ENCODE measurements at regions not wholly inside any gene's neighbourhood (a gene's known extent, or its start where the extent isn't known, plus 50 kb on each side); places are given as distances from the start of the nearest gene placed in this dataset.

DNA sequence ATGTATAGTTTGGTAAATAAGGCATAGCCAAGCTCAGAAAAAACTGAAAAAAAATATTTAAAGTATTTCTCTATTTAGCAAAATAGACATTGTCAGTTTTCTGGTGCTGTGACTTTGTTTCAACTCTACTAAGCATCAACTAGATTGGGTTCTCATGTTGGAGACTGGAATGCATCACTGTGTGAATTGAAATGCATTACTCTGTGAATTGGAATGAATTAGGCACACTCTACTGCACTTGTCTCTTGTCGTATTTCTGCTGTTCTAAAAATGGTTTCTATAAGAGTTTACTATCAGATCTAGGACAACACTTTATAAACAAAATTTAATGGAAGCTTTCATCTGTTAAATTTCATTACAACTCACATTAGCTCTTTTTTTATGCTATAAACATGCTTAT is 1772.2 kb downstream of the MAT2B start:
- Histone ChIP-seq H3K36me3 (no peaks in the 10 kb centered on the region), H3K4me3 (no peak overlapping the region), H3K27me3 (no peaks in the 10 kb centered on the region), H3K4me1 (no peaks in the 10 kb centered on the region), H3K9me3 (no peaks in the 10 kb centered on the region), H3K27ac (no peak overlapping the region)
- no peak for TF ChIP-seq CTCF (IDR thresholded peaks at IDR 0.05)
- intact Hi-C loops (cut with DNase I): no loop called here
- no peak for DNase-seq
- WGBS, 2 donors: 88 to 93% methylated on average over 1 of the region's 1 CpG
- FAIRE-seq: no peak
- ATAC-seq: no peak

- intact Hi-C loops (cut with DNase I): no loop called here
- FAIRE-seq: no peak
- WGBS, 2 donors: 91 to 100% methylated on average over 1 of the region's 1 CpG
These were observed 1777.1 kb downstream of the MAT2B start for GRCh38 chr5:165282491-165282890.

GRCh38 chr5:165286692-165287091 is 1781.3 kb downstream of the MAT2B start:
- H3K36me3 ChIP-seq: no peaks in the 10 kb centered on the region
- 66 to 78% methylated on average over 2 of the region's 2 CpGs for WGBS, 2 donors
- H3K27ac ChIP-seq: no peak overlapping the region
- no peak for TF ChIP-seq CTCF (IDR thresholded peaks at IDR 0.05)
- ATAC-seq (no peak), FAIRE-seq (no peak), DNase-seq (peak in 1 of 6 donors; percentile 18)
- H3K4me1 ChIP-seq: no peaks in the 10 kb centered on the region
- intact Hi-C loops (cut with DNase I): no loop called here
- H3K9me3 ChIP-seq: no peaks in the 10 kb centered on the region
- H3K27me3 ChIP-seq: no peaks in the 10 kb centered on the region
- H3K4me3 ChIP-seq: no peak overlapping the region

More at GRCh38 chr5:165282491-165282890, 1777.1 kb downstream of the MAT2B start:
- H3K9me3 ChIP-seq: no peaks in the 10 kb centered on the region
- H3K27ac ChIP-seq: no peak overlapping the region
- H3K27me3 ChIP-seq: no peaks in the 10 kb centered on the region
- H3K4me1 ChIP-seq: no peaks in the 10 kb centered on the region
- no peak for DNase-seq
- ATAC-seq: no peak
- H3K36me3 ChIP-seq: no peaks in the 10 kb centered on the region
- no peak for TF ChIP-seq CTCF (IDR thresholded peaks at IDR 0.05)
- H3K4me3 ChIP-seq: no peak overlapping the region

- Histone ChIP-seq H3K36me3 (no peaks in the 10 kb centered on the region), H3K4me3 (no peak overlapping the region), H3K9me3 (no peaks in the 10 kb centered on the region), H3K4me1 (no peaks in the 10 kb centered on the region), H3K27ac (no peak overlapping the region), H3K27me3 (no peaks in the 10 kb centered on the region)
- 18 to 21% methylated on average over 2 of the region's 2 CpGs for WGBS, 2 donors
- FAIRE-seq (no peak), DNase-seq (no peak), ATAC-seq (no peak)
- no peak for TF ChIP-seq CTCF (IDR thresholded peaks at IDR 0.05)
- intact Hi-C loops (cut with DNase I): no loop called here
These were observed 1785.1 kb downstream of the MAT2B start for GRCh38 chr5:165290535-165290934.

- no peak for TF ChIP-seq CTCF (IDR thresholded peaks at IDR 0.05)
- 85% methylated on average over 6 of the region's 6 CpGs for WGBS, 2 donors
- no peak overlapping the region for H3K27ac ChIP-seq
These were observed 1791.1 kb downstream of the MAT2B start for GRCh38 chr5:165296401-165297130.

More at GRCh38 chr5:165296401-165297130, 1791.1 kb downstream of the MAT2B start:
- ATAC-seq: no peak
- intact Hi-C loops (cut with DNase I): no loop called here
- Histone ChIP-seq H3K9me3 (no peaks in the 10 kb centered on the region), H3K4me1 (no peaks in the 10 kb centered on the region), H3K4me3 (no peak overlapping the region), H3K36me3 (no peaks in the 10 kb centered on the region), H3K27me3 (no peaks in the 10 kb centered on the region)
- FAIRE-seq: no peak
- DNase-seq: no peak

Measured in pancreas (tissue), 10 donors.